Gastrocnemius medialis (tissue), 4 donors: ENCODE measurements at regions not wholly inside any gene's neighbourhood (a gene's known extent, or its start where the extent isn't known, plus 50 kb on each side); places are given as distances from the start of the nearest gene placed in this dataset.

ENCODE experiments used
- CTCF ChIP-seq, 5 experiments: fragments of 450-650 bp in 3 of 5; fragments of 200-600 bp in 2 of 5; sonication (generic) in 2 of 5; IDR thresholded peaks in 4 of 5; conservative IDR thresholded peaks in 1 of 5; 1 replicate in 4 of 5; 2 replicates in 1 of 5; pipeline ENCODE4 v1.5.1; 2016 to 2019; ENCODE audit warnings: antibody characterized with exemption in 5 of 5, mild to moderate bottlenecking in 3 of 5, moderate library complexity in 3 of 5
- POLR2A ChIP-seq, 2 donors: fragments of 450-650 bp; IDR thresholded peaks; one replicate each; pipeline ENCODE4 v1.6.1; 2017; ENCODE audit warnings: antibody characterized with exemption in 2 of 2, mild to moderate bottlenecking in 2 of 2, moderate library complexity in 2 of 2

- no peak for TF ChIP-seq POLR2A (IDR thresholded peaks at IDR 0.05)
- no peak for TF ChIP-seq CTCF (IDR thresholded peaks at IDR 0.05 in 4 of 5, conservative IDR thresholded peaks at IDR 0.05 in 1 of 5)
Observed at GRCh38 chr16:86071611-86072240, 172.8 kb downstream of the IRF8 start.
